K562 (cell line): ENCODE measurements at regions not wholly inside any gene's neighbourhood (a gene's known extent, or its start where the extent isn't known, plus 50 kb on each side); places are given as distances from the start of the nearest gene placed in this dataset.

Experiments
- ATAC-seq: fragments of 200-7000 bp; cut with Tn5 transposase; 3 replicates; pipeline ENCODE4 v1.9.1; 2020; ENCODE audit warnings: moderate library complexity
- BruUV-seq: library from RNA; stranded (reverse); fragments of 400-500 nt; replicated peaks from 2 replicates; lab custom pipeline; 2021; lab: Mats Ljungman, UMichigan
- CTCF ChIA-PET: fragments of 300-600 bp; formaldehyde crosslinking; extraction: SDS; loops from one replicate; lab custom pipeline; 2021; ENCODE audit warnings: low intra/inter-chr PET ratio; lab: Yijun Ruan, JAX
- POLR2A ChIA-PET: fragments of 300-600, 350-650 bp; sonication (Branson Sonifier 250); formaldehyde crosslinking; extraction: SDS; loops from one replicate; lab custom pipeline; 2021; ENCODE audit warnings: antibody characterized with exemption, inconsistent platforms; lab: Yijun Ruan, JAX
- DNase-seq, 4 experiments: peaks; one replicate each; pipeline versions ENCODE4 v3.0.0 to v3.0.0-alpha.2; 2011 to 2018; ENCODE audit warnings: low spot score in 3 of 4, mixed read lengths in 3 of 4; ENCODE audit errors: extremely low read depth in 1 of 4
- FAIRE-seq: peaks from 2 replicates; lab custom pipeline; 2011; peaks lifted over from hg19 to GRCh38; lab: Jason Lieb, UNC
- H2AFZ ChIP-seq: 2 replicates; pipeline ENCODE4 v1.6.0; 2011; ENCODE audit warnings: low read depth, low read length, control low read depth, inconsistent platforms
- H3K27ac ChIP-seq: fragments of 200-600 bp; 3 replicates; pipeline ENCODE4 v1.8.0; 2011; ENCODE audit warnings: low read depth, mild to moderate bottlenecking, control low read depth, inconsistent platforms, low read length, moderate library complexity, mixed read lengths; ENCODE audit errors: extremely low read depth
- H3K27me3 ChIP-seq, 2 experiments: fragments of 300-600 bp in 1 of 2; 2 replicates in 1 of 2; 3 replicates in 1 of 2; pipeline versions ENCODE4 v1.6.0 to v1.8.0; 2011; ENCODE audit warnings: inconsistent platforms in 2 of 2, low read length in 2 of 2, mild to moderate bottlenecking in 1 of 2, mixed read lengths in 1 of 2, moderate library complexity in 1 of 2; ENCODE audit not compliant: control insufficient read depth in 2 of 2, insufficient read depth in 2 of 2
- H3K36me3 ChIP-seq: fragments of 300-600 bp; 3 replicates; pipeline ENCODE4 v1.8.0; 2011; ENCODE audit warnings: mild to moderate bottlenecking, low read length, inconsistent platforms; ENCODE audit not compliant: control insufficient read depth, insufficient read depth
- H3K4me1 ChIP-seq, 2 experiments: fragments of 200-600 bp in 1 of 2; replicated peaks in 1 of 2; 2 replicates in 1 of 2; 3 replicates in 1 of 2; pipeline versions ENCODE4 v1.5.1 to v1.8.0; 2011; ENCODE audit warnings: inconsistent platforms in 2 of 2, low read length in 2 of 2, mild to moderate bottlenecking in 1 of 2, mixed read lengths in 1 of 2, moderate library complexity in 1 of 2; ENCODE audit not compliant: control insufficient read depth in 2 of 2, insufficient read depth in 2 of 2
- H3K4me2 ChIP-seq: 2 replicates; pipeline ENCODE4 v1.6.1; 2011; ENCODE audit warnings: low read length, control low read depth, inconsistent platforms, mixed read lengths; ENCODE audit not compliant: insufficient read depth
- H3K4me3 ChIP-seq: fragments of 200-600 bp; sonication (generic), shearing (Covaris generic); 2 replicates; pipeline ENCODE4 v1.5.1; 2016; ENCODE audit warnings: control low read depth, inconsistent platforms
- H3K79me2 ChIP-seq: fragments of 200-600 bp; 3 replicates; pipeline ENCODE4 v1.8.0; 2011; ENCODE audit warnings: low read length, inconsistent platforms; ENCODE audit not compliant: control insufficient read depth, insufficient read depth
- H3K9ac ChIP-seq, 2 experiments: 2 replicates each; pipeline versions ENCODE4 v1.6.0 to v1.6.1; 2011; ENCODE audit warnings: low read depth in 2 of 2, low read length in 2 of 2, control low read depth in 1 of 2, inconsistent platforms in 1 of 2, mild to moderate bottlenecking in 1 of 2, mixed read lengths in 1 of 2; ENCODE audit not compliant: insufficient read depth in 1 of 2
- H3K9me1 ChIP-seq: one replicate; pipeline ENCODE4 v1.6.0; 2011; ENCODE audit warnings: inconsistent platforms, mild to moderate bottlenecking, low read length, moderate library complexity; ENCODE audit not compliant: control insufficient read depth, insufficient read depth
- H3K9me3 ChIP-seq: replicated peaks from 2 replicates; pipeline ENCODE4 v1.5.1; 2011; ENCODE audit warnings: low read depth, low read length, inconsistent platforms; ENCODE audit not compliant: control insufficient read depth, insufficient read depth
- H4K20me1 ChIP-seq: replicated peaks from 2 replicates; pipeline ENCODE4 v1.6.1; 2011; ENCODE audit warnings: low read length, inconsistent platforms, mixed read lengths; ENCODE audit not compliant: control insufficient read depth, insufficient read depth
- ILK ChIP-seq: fragments of 450-650 bp; IDR thresholded peaks from 2 replicates; pipeline ENCODE4 v1.6.1; 2016; ENCODE audit warnings: missing genetic modification characterization, low read depth, mild to moderate bottlenecking, missing compliant biosample characterization, moderate library complexity, borderline replicate concordance
- NEUROD1 ChIP-seq: fragments of 150-350 bp; IDR thresholded peaks from 2 replicates; pipeline ENCODE4 v1.6.1; 2014; ENCODE audit warnings: borderline replicate concordance, low read length, low read depth; ENCODE audit not compliant: partially characterized antibody
- ZNF263 ChIP-seq: sonication (generic); formaldehyde crosslinking; IDR thresholded peaks from 2 replicates; pipeline ENCODE4 v1.8.0; 2022; ENCODE audit warnings: mild to moderate bottlenecking, missing genetic modification reagents, borderline replicate concordance
- ZNF3 ChIP-seq: fragments of 250-450 bp; sonication (Bioruptor Pico); IDR thresholded peaks from 2 replicates; pipeline ENCODE4 v1.5.0; 2021; ENCODE audit warnings: mild to moderate bottlenecking, moderate library complexity
- WGBS: fragments of 100-300 bp; shearing (Covaris generic); methylation state at CpG from one replicate; pipeline ENCODE4 v1.1.6; 2016; ENCODE audit warnings: low coverage, mixed read lengths; ENCODE audit not compliant: insufficient coverage; ENCODE audit errors: missing lambda C conversion rate; 5-methylcytosine and 5-hydroxymethylcytosine counted together
- in situ Hi-C: fragments of 300-500 bp; cut with MboI; formaldehyde crosslinking; loops from 4 replicates; pipeline ENCODE4 v1.15.0; 2018; ENCODE audit warnings: inconsistent platforms, mixed read lengths
- intact Hi-C: fragments of 100-400 bp; cut with micrococcal nuclease; formaldehyde crosslinking; loops from 2 replicates; pipeline ENCODE4 v1.14.2; 2022

DNA sequence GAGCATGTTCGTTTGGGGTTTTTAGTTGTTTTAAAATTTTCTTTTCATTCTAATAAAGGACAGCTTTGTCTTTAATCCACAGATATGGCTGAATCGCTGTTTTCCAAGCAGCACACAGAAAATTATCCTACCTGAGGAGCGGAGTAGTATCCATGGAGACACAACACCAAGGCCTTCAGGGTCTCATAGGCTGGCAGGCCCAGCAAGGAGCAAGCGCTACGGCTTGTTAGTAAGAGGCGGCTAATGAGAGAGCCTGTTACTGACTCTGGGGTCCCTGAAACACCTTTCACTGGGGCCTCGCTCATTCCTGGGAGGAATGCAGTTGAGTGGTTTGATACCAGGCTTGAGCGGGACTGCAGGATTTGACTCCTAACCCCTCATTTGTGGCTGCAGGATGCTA is 303.8 kb upstream of the CDH4 start:
- H3K36me3 ChIP-seq, result no peaks in the 10 kb centered on the region
- WGBS, result under 1% methylated on average over 8 of the region's 8 CpGs
- no peak for DNase-seq
- H3K27ac ChIP-seq, result no peak overlapping the region
- TF ChIP-seq ZNF263, result no peak
- TF ChIP-seq, all 486 proteins: peak for 0
- intact Hi-C loops, result no loop called here
- no peak overlapping the region for H3K4me2 ChIP-seq
- H3K9me1 ChIP-seq, result no peaks in the 10 kb centered on the region
- BruUV-seq, result no TSS peak
- H4K20me1 ChIP-seq, result no peaks in the 10 kb centered on the region; the same call in 1 of the 2 replicates
- FAIRE-seq (no peak), ATAC-seq (no peak)
- H3K27me3 ChIP-seq, result no peaks in the 10 kb centered on the region
- ChIA-PET CTCF (no interaction called here), POLR2A (no interaction called here)
- no peak overlapping the region for H3K4me3 ChIP-seq
- no peak overlapping the region for H2AFZ ChIP-seq
- no peak overlapping the region for H3K9ac ChIP-seq
- in situ Hi-C loops, result no loop called here
- H3K4me1 ChIP-seq, result no peaks in the 10 kb centered on the region
- H3K79me2 ChIP-seq, result no peaks in the 10 kb centered on the region
- no peaks in the 10 kb centered on the region for H3K9me3 ChIP-seq

DNA sequence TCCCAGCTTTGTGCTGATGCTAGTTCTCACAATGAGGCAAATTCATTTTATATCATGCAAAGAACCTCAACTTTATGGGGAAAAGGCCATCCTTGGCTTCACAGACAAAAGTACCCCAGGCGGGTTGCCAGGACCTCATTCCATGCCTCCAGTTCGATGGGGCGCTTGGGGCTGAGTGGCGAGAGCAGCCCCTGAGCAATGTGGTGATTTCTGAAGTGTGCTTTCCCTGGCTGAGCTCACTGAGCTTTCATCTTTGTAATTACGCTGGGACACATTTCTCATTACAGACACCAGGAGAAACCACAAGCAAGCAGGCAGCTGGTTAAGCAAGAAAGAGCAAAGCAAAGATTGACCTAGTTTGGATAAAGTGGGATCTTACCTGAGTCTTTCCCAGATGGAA is 301.5 kb upstream of the CDH4 start:
- intact Hi-C loops (no loop called here), in situ Hi-C loops (no loop called here)
- no peaks in the 10 kb centered on the region for H3K9me1 ChIP-seq
- H3K27me3 ChIP-seq, result no peaks in the 10 kb centered on the region; a peak in 1 of 5 replicates
- no peaks in the 10 kb centered on the region for H3K36me3 ChIP-seq
- H3K9me3 ChIP-seq, result no peaks in the 10 kb centered on the region
- H2AFZ ChIP-seq, result no peak overlapping the region
- H3K79me2 ChIP-seq, result no peaks in the 10 kb centered on the region
- TF ChIP-seq NEUROD1 (no peak), ZNF3 (CRISPR knock-in tag) (no peak), ILK (tag) (no peak)
- POLR2A ChIA-PET, result no interaction called here
- H3K4me2 ChIP-seq, result no peak overlapping the region
- H3K9ac ChIP-seq, result no peak overlapping the region
- 0% methylated on average over 5 of the region's 5 CpGs for whole genome bisulfite sequencing
- FAIRE-seq (no peak), ATAC-seq (no peak), DNase-seq (no peak)
- H3K4me1 ChIP-seq, result no peaks in the 10 kb centered on the region
- H3K27ac ChIP-seq, result no peak overlapping the region
- no peak overlapping the region for H3K4me3 ChIP-seq
- CTCF ChIA-PET, result no interaction called here
- BruUV-seq, result no TSS peak
- H4K20me1 ChIP-seq, result no peaks in the 10 kb centered on the region; the same call in 1 of the 2 replicates
